KG1 (cell line): ENCODE measurements at regions not wholly inside any gene's neighbourhood (a gene's known extent, or its start where the extent isn't known, plus 50 kb on each side); places are given as distances from the start of the nearest gene placed in this dataset.
"Not testable (repeated sequence)": the region's sequence is repeated elsewhere in the genome, so short reads cannot be mapped to it uniquely, and the experiment has no call there.

ENCODE experiments used
- DNase-seq: peaks from one replicate; lab custom pipeline; 2025; lab: John Stamatoyannopoulos, UW

DNA sequence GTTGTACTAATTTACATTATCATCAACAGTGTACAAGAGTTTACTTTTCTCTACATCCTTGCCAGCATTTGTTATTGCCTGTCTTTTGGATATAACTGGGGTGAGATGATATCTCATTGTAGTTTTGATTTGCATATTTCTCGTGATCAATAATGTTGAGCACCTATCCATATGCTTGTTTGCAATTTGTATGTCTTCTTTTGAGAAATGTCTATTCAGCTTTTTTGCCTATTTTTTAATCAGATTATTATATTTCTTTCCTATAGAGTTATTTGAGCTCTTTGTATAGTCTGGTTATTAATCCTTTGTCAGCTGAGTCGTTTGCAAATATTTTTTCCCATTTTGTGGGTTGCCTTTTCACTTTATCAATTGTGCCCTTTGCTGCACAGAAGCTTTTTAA, 540.8 kb upstream of the SGO1 start:
- DNase-seq = no peak

DNA sequence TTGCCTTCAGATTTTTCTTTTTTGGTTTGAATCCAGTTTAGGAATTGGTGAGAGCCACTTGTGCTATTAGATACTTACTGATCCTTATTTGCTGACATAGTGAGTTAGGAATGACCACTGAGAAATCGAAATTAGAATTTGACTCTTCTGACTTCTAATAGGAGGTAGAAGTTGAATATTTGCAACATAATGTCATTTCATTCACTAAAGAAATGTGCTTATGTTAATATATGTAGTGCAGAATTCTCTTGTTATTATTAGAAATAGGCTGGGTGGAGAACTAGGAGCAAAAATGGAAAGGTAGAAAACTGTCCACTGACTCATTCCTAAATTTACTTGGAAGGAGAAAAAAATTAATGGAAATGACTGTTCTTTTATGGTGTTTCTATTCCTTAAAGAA, 538.2 kb upstream of the SGO1 start:
- DNase-seq = no peak

DNA sequence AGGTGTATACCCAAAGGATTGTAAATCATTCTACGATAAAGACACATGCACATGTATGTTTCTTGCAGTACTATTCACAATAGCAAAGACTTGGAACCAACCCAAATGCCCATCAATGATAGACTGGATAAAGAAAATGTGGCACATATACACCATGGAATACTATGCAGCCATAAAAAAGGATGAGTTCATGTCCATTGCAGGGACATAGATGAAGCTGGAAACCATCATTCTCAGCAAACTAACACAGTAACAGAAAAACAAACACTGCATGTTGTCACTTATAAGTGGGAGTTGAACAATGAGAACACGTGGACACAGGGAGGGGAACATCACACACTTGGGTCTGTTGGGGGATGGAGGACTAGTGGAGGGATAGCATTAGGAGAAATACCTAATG, 530.4 kb upstream of the SGO1 start:
- DNase-seq = not testable (repeated sequence)

- DNase-seq = no peak
These were observed 515.6 kb upstream of the SGO1 start for GRCh38 chr3:20701641-20702040.

DNA sequence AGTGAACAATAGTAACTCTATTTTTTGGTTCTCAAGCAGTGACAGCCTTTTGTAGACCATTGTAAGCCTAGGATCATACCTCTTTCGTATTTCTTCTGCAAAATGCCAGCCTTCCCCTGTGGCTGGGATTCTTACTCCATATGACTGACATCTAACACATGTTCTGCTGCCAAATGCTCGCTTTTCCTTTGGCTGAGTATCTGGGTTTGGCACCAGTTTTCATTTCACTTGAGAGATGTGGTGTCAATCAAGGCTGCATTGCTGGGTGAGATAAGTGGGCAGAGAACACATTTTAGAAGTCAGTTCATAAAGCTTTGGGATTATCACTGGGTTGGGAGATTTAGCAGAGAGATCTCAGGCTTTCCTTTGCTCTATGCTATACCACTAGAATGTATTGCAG, 514.7 kb upstream of the SGO1 start:
- DNase-seq = no peak

GRCh38 chr3:20698896-20699295, 512.9 kb upstream of the SGO1 start:
- no peak for DNase-seq

DNA sequence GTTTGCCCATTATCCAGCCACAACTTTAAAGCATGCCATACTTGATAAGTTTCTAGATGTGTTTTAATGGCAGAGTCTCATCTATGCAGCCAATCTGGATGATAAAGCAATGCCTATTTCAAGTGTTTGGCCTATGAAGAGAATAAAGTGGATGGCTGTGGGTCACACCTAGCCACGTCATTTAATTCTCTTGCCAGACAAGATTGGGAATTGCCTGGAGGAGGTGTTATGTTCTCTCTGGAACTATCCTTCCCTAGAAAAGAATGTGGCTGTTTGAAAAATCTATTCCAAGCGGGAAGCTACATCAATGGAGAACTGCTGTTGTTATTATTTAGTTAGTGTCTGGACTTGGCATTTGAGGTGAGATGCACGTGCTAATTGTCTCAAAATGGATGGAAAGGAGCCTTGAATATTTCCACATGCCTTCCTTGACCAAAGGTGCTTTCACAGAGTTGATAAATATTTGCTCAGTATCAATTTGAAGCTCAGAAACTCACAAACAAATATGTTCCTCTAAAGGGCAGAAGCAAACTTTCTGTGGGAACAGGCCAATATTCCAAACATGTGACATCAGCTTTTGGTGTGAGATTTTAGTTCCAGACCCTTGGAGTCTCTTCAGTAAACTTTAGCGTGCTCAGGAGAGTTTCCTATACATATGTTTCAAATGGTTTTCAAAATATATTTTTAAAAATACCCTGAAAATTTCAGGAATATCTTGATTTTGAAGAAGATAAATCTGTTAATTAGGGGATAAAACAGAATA, 510.6 kb upstream of the SGO1 start:
- DNase-seq = no peak

GRCh38 chr3:20692675-20693074, 506.7 kb upstream of the SGO1 start:
- no peak for DNase-seq

DNA sequence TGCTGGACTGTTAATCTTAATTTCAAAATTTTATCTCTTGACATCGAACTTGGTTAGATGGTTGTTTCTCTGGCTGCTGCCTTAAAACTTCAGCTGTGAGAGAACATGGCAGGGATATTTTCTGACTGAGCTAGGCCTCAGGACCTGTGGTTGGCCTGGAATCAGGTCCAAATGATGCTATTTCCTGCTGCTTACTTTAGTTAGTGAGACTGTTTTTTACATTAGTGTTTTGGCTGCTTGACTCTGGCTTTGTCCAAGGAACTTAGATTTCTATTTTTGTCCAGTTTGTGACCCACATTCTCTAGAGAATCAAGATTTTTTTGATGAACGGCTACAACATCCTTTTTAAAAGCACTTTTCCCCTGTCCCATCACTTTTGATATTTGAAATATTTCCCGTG, 497.9 kb upstream of the SGO1 start:
- no peak for DNase-seq

DNA sequence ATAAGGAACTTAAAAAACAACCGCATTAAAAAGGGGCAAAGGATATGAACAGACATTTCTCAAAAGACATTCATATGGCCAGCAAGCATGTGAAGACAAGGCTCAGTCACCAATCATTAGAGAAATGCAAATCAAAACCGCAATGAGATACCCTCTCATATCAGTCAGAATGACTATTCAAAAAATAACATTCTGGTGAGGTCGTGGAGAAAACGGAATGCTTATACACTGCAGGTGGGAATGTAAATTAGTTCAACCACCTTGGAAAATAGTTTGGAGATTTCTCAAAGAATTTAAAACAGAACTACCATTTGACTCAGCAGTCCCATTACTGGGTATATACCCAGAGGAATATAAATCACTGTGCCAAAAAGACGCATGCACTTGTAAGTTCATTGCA, 496.6 kb upstream of the SGO1 start:
- no peak for DNase-seq

DNA sequence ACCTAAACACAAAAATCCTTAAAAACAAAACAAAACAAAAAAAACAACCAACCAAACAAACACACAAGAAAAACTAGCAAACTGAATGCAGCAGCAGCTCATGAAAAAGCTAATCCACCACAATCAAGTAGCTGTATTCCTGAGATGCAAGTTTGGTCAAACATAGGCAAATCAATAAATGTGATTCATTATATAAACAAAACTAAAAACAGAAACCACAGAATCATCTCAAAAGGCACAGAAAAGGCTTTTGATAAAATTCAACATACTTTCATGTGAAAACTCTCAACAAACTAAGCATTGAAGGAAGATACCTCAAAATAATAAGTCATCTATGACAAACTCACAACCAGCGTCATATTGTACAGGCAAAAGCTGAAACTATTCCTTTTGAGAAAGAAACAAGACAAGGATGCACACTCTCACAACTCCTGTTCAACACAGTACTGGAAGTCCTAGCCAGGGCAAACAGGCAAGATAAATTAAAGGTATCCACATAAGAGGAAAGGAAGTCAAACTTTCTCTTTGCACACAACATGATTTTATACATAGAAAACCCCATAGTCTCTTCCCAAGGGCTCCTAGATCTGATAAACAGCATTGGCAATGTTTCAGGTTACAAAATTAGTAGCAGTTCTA, 495.1 kb upstream of the SGO1 start:
- no peak for DNase-seq

DNA sequence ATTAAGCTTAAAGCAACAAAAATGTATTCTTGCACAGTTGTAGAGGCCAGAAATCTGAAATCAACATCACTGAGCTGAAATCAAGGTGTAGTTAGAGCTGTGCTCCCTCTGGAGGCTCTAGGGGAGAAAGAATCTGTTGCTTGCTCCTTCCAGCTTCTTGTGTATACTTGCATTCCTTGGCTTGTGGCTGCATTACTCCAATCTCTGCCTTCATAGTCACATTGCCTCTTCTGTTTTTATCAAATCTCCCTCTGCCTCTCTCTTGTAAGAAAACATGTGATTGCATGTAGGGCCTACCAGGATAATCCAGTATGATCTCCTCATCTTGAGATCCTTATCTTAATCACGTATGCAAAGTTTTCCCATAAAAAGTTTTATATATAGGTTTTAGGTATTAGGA, 487.9 kb upstream of the SGO1 start:
- DNase-seq = no peak

- no peak for DNase-seq
These were observed 483.7 kb upstream of the SGO1 start for GRCh38 chr3:20669675-20670074.

DNA sequence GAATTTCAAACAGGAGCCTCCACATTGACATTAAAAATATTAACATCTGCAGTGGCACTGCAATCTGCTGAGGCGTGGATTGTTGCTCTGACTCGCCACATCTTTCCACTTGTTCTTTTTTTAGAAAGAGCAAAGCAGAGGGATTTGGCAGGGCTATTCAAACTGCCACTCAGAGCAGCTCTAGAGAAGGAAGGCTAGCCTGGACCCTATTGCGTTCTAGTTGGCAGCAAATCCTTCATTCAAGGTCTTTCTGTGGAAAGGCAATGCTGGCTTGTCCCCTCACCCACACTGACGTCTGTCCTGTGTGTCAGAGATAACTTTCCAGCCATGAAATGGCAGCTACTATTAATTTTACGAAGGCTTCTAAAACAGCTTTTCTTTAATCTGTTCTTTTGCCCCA, 483.2 kb upstream of the SGO1 start:
- DNase-seq = no peak

DNA sequence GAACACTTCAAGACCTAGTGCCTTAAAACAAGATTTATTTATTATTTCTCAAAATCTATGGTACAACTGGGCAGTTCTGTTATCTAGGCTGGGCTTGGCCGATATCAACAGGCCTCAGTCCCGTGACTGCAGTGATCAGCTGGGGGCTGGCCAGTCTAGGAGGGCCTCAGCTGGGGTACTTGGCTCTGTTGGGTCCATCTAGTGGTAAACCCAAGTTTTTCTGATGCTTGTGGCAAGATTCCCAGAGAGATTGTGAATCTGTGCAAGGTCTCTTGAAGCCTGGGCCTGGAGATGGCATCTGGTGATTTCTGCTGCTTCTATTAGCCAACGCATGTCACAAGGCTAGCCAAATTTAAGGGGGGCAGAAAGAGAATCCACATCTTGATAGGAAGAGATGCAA, 482.4 kb upstream of the SGO1 start:
- DNase-seq = no peak

GRCh38 chr3:20666091-20666490, 480.1 kb upstream of the SGO1 start:
- no peak for DNase-seq

DNA sequence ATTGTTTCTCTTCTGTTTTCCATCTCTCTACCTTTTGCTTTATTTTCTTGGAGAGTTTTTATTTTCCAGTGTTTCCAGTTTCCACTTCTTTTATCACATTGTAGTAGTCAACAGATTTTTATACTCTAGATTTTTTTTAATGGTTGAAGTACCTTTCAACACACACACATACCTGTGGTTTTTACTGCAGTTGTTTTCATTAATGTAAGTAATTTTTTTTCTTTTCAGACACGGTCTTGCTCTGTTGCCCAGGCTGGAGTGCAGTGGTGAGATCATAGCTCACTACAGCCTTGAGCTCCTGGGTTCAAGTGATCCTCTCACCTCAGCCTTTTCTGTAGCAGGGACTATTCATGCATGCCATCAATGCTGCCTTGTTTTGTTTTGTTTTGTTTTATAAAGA, 472.5 kb upstream of the SGO1 start:
- no peak for DNase-seq

DNA sequence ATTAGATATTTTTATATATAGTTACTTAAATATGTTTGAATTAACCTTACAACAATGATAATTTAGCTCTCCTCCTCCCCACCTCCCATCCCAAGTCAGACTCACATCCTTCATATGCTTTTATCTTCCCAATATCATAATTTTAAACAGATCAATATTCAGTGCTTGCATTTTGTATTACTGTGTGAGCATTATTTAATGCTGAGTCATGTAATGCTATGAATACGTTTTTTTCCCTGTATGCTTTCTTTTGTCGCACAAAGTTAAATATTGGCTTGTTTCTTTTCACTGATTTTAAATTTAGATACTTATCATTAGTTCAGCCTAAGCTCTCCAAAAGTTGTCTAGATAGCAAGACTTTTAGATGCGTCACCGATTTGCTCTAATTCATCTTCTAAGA, 471.6 kb upstream of the SGO1 start:
- DNase-seq = no peak

DNA sequence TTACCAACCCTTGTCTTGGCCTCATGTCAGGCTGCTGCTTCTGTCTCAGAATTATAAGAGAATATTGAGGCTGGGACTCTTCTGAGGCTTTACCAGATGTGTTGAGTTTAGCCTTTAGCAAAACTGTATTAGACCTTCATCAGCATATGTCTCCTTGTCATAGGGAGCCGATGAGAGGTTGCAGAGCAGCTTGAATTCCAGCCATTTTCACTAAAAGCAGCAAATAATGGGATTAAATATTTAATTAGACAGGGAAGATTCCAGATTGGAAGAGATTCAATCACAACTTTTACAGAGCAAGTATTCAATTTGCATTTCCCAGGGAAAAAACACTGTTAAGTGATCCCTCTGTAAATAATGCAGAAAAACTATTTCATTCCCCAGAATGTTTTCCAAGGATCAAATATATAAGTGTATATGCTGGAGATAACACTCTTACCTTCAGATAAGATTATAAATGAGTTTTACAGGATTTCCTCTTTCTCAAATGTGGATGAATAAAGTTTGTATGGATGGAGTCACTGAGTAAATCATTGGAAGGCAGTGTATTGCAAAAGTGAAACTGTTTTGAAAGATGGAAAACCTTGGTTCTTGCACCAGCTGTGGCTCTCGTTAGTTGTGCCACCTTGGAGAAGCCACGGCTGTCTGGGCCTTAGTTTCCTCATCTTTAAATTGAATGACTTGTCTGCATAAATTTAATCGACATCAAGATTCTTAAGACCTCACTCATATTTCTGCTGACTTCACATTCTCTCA, 466.4 kb upstream of the SGO1 start:
- DNase-seq = no peak

DNA sequence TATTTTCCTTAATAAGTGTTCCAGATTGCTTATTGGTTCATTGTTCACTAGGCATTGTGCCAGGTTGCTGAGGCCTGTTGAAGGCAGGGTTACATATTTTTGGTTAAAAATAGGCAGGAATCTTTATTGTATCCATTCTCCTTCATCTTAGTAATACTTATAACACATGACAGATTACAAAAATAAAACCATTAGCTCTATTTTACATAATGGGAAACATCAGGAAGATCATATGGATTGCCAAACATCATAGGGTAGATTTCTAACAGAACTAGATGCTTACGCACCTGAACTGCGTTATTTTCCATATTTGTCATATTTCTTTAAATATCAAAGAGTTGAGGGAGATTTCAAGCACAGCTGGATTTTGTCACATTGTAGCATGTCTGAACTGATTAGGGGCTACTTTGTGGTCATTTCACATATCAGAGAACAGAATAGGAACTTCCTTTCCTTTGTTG, 462.9 kb upstream of the SGO1 start:
- no peak for DNase-seq

DNA sequence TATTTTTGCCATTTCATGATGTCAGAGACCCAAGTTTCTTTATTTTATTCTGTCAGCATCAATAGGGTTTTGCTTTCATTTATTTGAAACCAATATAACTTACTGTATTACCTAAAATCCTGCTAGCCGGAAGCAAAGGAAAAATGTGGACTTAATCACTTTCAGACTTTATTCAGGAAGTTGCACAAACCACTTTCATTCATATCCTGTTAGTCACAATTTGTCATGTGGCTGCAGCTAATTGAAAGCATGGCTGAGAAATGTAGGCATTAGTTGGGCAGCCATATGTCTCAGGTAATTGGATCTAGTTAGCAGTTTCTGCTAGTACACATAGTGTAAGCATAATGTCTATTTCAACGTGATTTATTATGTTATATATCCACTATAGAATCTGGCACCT, 462.3 kb upstream of the SGO1 start:
- DNase-seq = no peak

DNA sequence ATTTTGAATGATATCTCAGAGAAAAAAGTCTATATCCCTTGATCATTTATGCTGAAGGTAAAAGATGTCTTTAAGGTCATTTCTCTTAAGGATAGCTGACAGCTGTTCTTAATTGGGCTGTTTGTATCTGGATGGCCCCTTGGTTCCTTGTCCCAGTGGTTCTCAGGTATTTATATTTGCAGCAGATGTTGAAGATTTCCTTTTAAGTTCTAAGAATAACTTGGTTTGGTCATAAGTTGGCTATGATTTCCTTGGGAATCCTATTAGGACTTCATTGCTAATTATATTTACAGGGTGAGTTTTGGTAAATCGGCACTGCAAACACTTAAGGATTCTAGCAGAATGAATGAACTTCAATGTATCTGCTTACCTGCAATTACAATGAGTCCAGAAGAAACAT, 460.4 kb upstream of the SGO1 start:
- no peak for DNase-seq

GRCh38 chr3:20645340-20645739, 459.3 kb upstream of the SGO1 start:
- DNase-seq = no peak
